Effector CD4-positive, alpha-beta T cell (primary cell): ENCODE measurements at regions not wholly inside any gene's neighbourhood (a gene's known extent, or its start where the extent isn't known, plus 50 kb on each side); places are given as distances from the start of the nearest gene placed in this dataset.
"Not testable (repeated sequence)": the region's sequence is repeated elsewhere in the genome, so short reads cannot be mapped to it uniquely, and the experiment has no call there.

Experiments used
- DNase-seq: peaks from one replicate; pipeline ENCODE4 v3.0.0-alpha.2; 2020

- no peak for DNase-seq
Observed at GRCh38 chr10:9175200-9175599, 1120.7 kb downstream of the GATA3 start.

GRCh38 chr10:9183197-9183880 lies 1128.9 kb downstream of the GATA3 start:
- DNase-seq: not testable (repeated sequence)

- DNase-seq: no peak
Observed at GRCh38 chr10:9188022-9188810, 1133.7 kb downstream of the GATA3 start.

GRCh38 chr10:9189448-9189847 lies 1135.0 kb downstream of the GATA3 start:
- DNase-seq: no peak

- DNase-seq: no peak
Observed at GRCh38 chr10:9193120-9193519, 1138.6 kb downstream of the GATA3 start.

- no peak for DNase-seq
Observed at GRCh38 chr10:9195385-9195784, 1140.9 kb downstream of the GATA3 start.

- DNase-seq: no peak
Observed at GRCh38 chr10:9198611-9199010, 1144.1 kb downstream of the GATA3 start.

GRCh38 chr10:9205558-9205957 lies 1151.1 kb downstream of the GATA3 start:
- no peak for DNase-seq

GRCh38 chr10:9209105-9209798 lies 1154.8 kb downstream of the GATA3 start:
- DNase-seq: peak; percentile 59

GRCh38 chr10:9211228-9211627 lies 1156.7 kb downstream of the GATA3 start:
- no peak for DNase-seq

GRCh38 chr10:9214618-9215017 lies 1160.1 kb downstream of the GATA3 start:
- DNase-seq: no peak

- DNase-seq: no peak
Observed at GRCh38 chr10:9215121-9215520, 1160.6 kb downstream of the GATA3 start.

- no peak for DNase-seq
Observed at GRCh38 chr10:9219860-9220259, 1165.4 kb downstream of the GATA3 start.

GRCh38 chr10:9222917-9223316 lies 1168.4 kb downstream of the GATA3 start:
- no peak for DNase-seq

GRCh38 chr10:9227679-9228365 lies 1173.3 kb downstream of the GATA3 start:
- no peak for DNase-seq

- no peak for DNase-seq
Observed at GRCh38 chr10:9228771-9229170, 1174.3 kb downstream of the GATA3 start.

GRCh38 chr10:9229702-9230244 lies 1175.3 kb downstream of the GATA3 start:
- no peak for DNase-seq

- no peak for DNase-seq
Observed at GRCh38 chr10:9230625-9231024, 1176.1 kb downstream of the GATA3 start.

GRCh38 chr10:9234191-9234590 lies 1179.7 kb downstream of the GATA3 start:
- no peak for DNase-seq

- no peak for DNase-seq
Observed at GRCh38 chr10:9238041-9238440, 1183.6 kb downstream of the GATA3 start.

GRCh38 chr10:9239298-9239697 lies 1184.8 kb downstream of the GATA3 start:
- no peak for DNase-seq

GRCh38 chr10:9243941-9244411 lies 1189.5 kb downstream of the GATA3 start:
- DNase-seq: no peak

GRCh38 chr10:9244864-9245263 lies 1190.4 kb downstream of the GATA3 start:
- no peak for DNase-seq
